Mesenchymal stem cell (in vitro differentiated cells and primary cell): ENCODE measurements at regions not wholly inside any gene's neighbourhood (a gene's known extent, or its start where the extent isn't known, plus 50 kb on each side); places are given as distances from the start of the nearest gene placed in this dataset.

Experiments used
- DNase-seq: peaks from one replicate; pipeline ENCODE4 v3.0.0-alpha.2; 2013
- H2AFZ ChIP-seq: one replicate; pipeline ENCODE4 v1.6.1; 2013; ENCODE audit warnings: low read depth, mild to moderate bottlenecking, control low read depth, inconsistent platforms, low read length, moderate library complexity
- H2AK5ac ChIP-seq: 2 replicates; pipeline ENCODE4 v1.6.1; 2013; ENCODE audit warnings: low read length, moderate library complexity, mild to moderate bottlenecking, inconsistent platforms; ENCODE audit not compliant: severe bottlenecking
- H2BK120ac ChIP-seq: one replicate; pipeline ENCODE4 v1.6.1; 2013; ENCODE audit warnings: low read depth, mild to moderate bottlenecking, inconsistent platforms, low read length, moderate library complexity
- H2BK12ac ChIP-seq, 2 experiments: one replicate each; pipeline ENCODE4 v1.6.1; 2013; ENCODE audit warnings: inconsistent platforms in 2 of 2, low read length in 2 of 2, mild to moderate bottlenecking in 2 of 2, moderate library complexity in 2 of 2, control low read depth in 1 of 2
- H2BK15ac ChIP-seq: one replicate; pipeline ENCODE4 v1.6.1; 2013; ENCODE audit warnings: mild to moderate bottlenecking, low read depth, inconsistent platforms; ENCODE audit not compliant: poor library complexity, severe bottlenecking
- H2BK5ac ChIP-seq: 2 replicates; pipeline ENCODE4 v1.6.1; 2013; ENCODE audit warnings: low read depth, mild to moderate bottlenecking, low read length, control low read depth, inconsistent platforms; ENCODE audit not compliant: poor library complexity, severe bottlenecking
- H3K14ac ChIP-seq, 2 experiments: one replicate each; pipeline ENCODE4 v1.6.1; 2013; ENCODE audit warnings: inconsistent platforms in 2 of 2, low read length in 2 of 2, control low read depth in 1 of 2, mild to moderate bottlenecking in 1 of 2, moderate library complexity in 1 of 2
- H3K18ac ChIP-seq, 2 experiments: one replicate each; pipeline ENCODE4 v1.6.1; 2013; ENCODE audit warnings: inconsistent platforms in 2 of 2, low read length in 2 of 2, control low read depth in 1 of 2, low read depth in 1 of 2, mild to moderate bottlenecking in 1 of 2
- H3K23ac ChIP-seq, 2 experiments: one replicate each; pipeline ENCODE4 v1.6.1; 2013; ENCODE audit warnings: inconsistent platforms in 2 of 2, low read length in 2 of 2, mild to moderate bottlenecking in 2 of 2, moderate library complexity in 2 of 2, control low read depth in 1 of 2
- H3K27ac ChIP-seq: 2 replicates; pipeline ENCODE4 v1.5.1; 2013; ENCODE audit warnings: mild to moderate bottlenecking, moderate library complexity, low read length, control low read depth, inconsistent platforms; ENCODE audit not compliant: poor library complexity, severe bottlenecking
- H3K27me3 ChIP-seq, 2 experiments: 2 replicates each; pipeline versions ENCODE4 v1.6.1 to v1.7.0; 2013; ENCODE audit warnings: low read length in 2 of 2, mild to moderate bottlenecking in 2 of 2, moderate library complexity in 2 of 2, control low read depth in 1 of 2, inconsistent platforms in 1 of 2; ENCODE audit not compliant: control insufficient read depth in 1 of 2, insufficient read depth in 1 of 2
- H3K36me3 ChIP-seq, 2 experiments: 2 replicates each; pipeline versions ENCODE4 v1.6.1 to v1.7.0; 2013; ENCODE audit warnings: low read length in 2 of 2, control low read depth in 1 of 2, inconsistent platforms in 1 of 2, low read depth in 1 of 2, mild to moderate bottlenecking in 1 of 2; ENCODE audit not compliant: insufficient read depth in 2 of 2, control insufficient read depth in 1 of 2
- H3K4ac ChIP-seq, 2 experiments: one replicate each; pipeline ENCODE4 v1.6.1; 2013; ENCODE audit warnings: inconsistent platforms in 2 of 2, low read length in 2 of 2, mild to moderate bottlenecking in 2 of 2, moderate library complexity in 2 of 2, control low read depth in 1 of 2, low read depth in 1 of 2
- H3K4me1 ChIP-seq: 2 replicates; pipeline ENCODE4 v1.6.1; 2013; ENCODE audit warnings: low read depth, low read length, control low read depth; ENCODE audit not compliant: control insufficient read depth, insufficient read depth
- H3K4me2 ChIP-seq: 2 replicates; pipeline ENCODE4 v1.6.1; 2013; ENCODE audit warnings: low read length, mild to moderate bottlenecking, inconsistent platforms; ENCODE audit not compliant: poor library complexity, severe bottlenecking
- H3K4me3 ChIP-seq, 2 experiments: 2 replicates each; pipeline versions ENCODE4 v1.5.1 to v1.7.0; 2013; ENCODE audit warnings: low read length in 2 of 2, mild to moderate bottlenecking in 2 of 2, control low read depth in 1 of 2, low read depth in 1 of 2; ENCODE audit not compliant: insufficient read depth in 1 of 2
- H3K79me1 ChIP-seq: replicated peaks from 2 replicates; pipeline ENCODE4 v1.6.1; 2013; ENCODE audit warnings: mild to moderate bottlenecking, control low read depth, low read length, inconsistent platforms; ENCODE audit not compliant: poor library complexity, severe bottlenecking
- H3K9ac ChIP-seq: 2 replicates; pipeline ENCODE4 v1.7.0; 2013; ENCODE audit warnings: mild to moderate bottlenecking, low read length, moderate library complexity
- H3K9me3 ChIP-seq: 2 replicates; pipeline ENCODE4 v1.7.0; 2013; ENCODE audit warnings: mild to moderate bottlenecking, low read length; ENCODE audit not compliant: control insufficient read depth
- H4K8ac ChIP-seq: one replicate; pipeline ENCODE4 v1.6.1; 2013; ENCODE audit warnings: inconsistent platforms, mild to moderate bottlenecking, low read length, moderate library complexity
- H4K91ac ChIP-seq: one replicate; pipeline ENCODE4 v1.6.1; 2013; ENCODE audit warnings: mild to moderate bottlenecking, low read length, inconsistent platforms
- WGBS: methylation state at CpG from one replicate; pipeline ENCODE4 v1.1.7; 2013; ENCODE audit warnings: mixed read lengths; 5-methylcytosine and 5-hydroxymethylcytosine counted together

GRCh38 chr11:19345519-19345847 is 104.7 kb upstream of the E2F8 start:
- Histone ChIP-seq H3K27ac (no peak overlapping the region), H3K79me1 (no peaks in the 10 kb centered on the region), H3K9me3 (no peaks in the 10 kb centered on the region), H3K27me3 (peaks cover 40 to 93% of the 10 kb centered on the region in 2 experiments), H4K91ac (peak overlapping the region; percentile 31), H2AFZ (no peak overlapping the region), H3K4me2 (no peak overlapping the region), H4K8ac (no peak overlapping the region), H3K4me3 (peak overlapping the region in 1 of 2 experiments; percentile 96), H3K36me3 (peaks cover 0 to 4% of the 10 kb centered on the region in 2 experiments), H3K4ac (no peak overlapping the region), H3K4me1 (peaks cover 14% of the 10 kb centered on the region), H3K9ac (peak overlapping the region; percentile 81), H2BK15ac (no peak overlapping the region), H2BK5ac (no peak overlapping the region), H2AK5ac (no peak overlapping the region), H3K18ac (no peak overlapping the region), H3K23ac (no peak overlapping the region), H3K14ac (no peak overlapping the region), H2BK12ac (no peak overlapping the region), H2BK120ac (no peak overlapping the region)
- 3% methylated on average over 30 of the region's 30 CpGs for WGBS
- no peak for DNase-seq

GRCh38 chr11:19344661-19345518 is 104.1 kb upstream of the E2F8 start:
- Histone ChIP-seq H2AK5ac (no peak overlapping the region), H3K4me1 (peaks cover 14% of the 10 kb centered on the region), H2AFZ (no peak overlapping the region), H2BK12ac (no peak overlapping the region), H3K4me2 (no peak overlapping the region), H3K9me3 (no peaks in the 10 kb centered on the region), H3K27me3 (peaks cover 46 to 87% of the 10 kb centered on the region in 2 experiments), H3K9ac (peak overlapping the region; percentile 81), H3K4me3 (peak overlapping the region in 1 of 2 experiments; percentile 96), H2BK15ac (no peak overlapping the region), H4K8ac (no peak overlapping the region), H2BK120ac (no peak overlapping the region), H3K36me3 (no peaks in the 10 kb centered on the region), H3K4ac (no peak overlapping the region), H3K79me1 (no peaks in the 10 kb centered on the region), H3K18ac (no peak overlapping the region), H4K91ac (no peak overlapping the region), H3K23ac (no peak overlapping the region), H3K14ac (no peak overlapping the region), H2BK5ac (no peak overlapping the region), H3K27ac (no peak overlapping the region)
- DNase-seq: peak; percentile 27
- WGBS: 16% methylated on average over 43 of the region's 44 CpGs

GRCh38 chr11:19342036-19342435 is 101.3 kb upstream of the E2F8 start:
- no peak overlapping the region for H3K4me3 ChIP-seq
- no peak overlapping the region for H3K14ac ChIP-seq
- H3K9me3 ChIP-seq: no peaks in the 10 kb centered on the region
- DNase-seq: no peak
- H3K18ac ChIP-seq: no peak overlapping the region
- no peak overlapping the region for H2BK120ac ChIP-seq
- no peak overlapping the region for H2AK5ac ChIP-seq
- no peak overlapping the region for H3K4me2 ChIP-seq
- H2BK15ac ChIP-seq: no peak overlapping the region
- no peak overlapping the region for H3K23ac ChIP-seq
- no peak overlapping the region for H2AFZ ChIP-seq
- H2BK5ac ChIP-seq: no peak overlapping the region
- H3K79me1 ChIP-seq: no peaks in the 10 kb centered on the region
- H3K36me3 ChIP-seq: no peaks in the 10 kb centered on the region
- H3K4me1 ChIP-seq: peaks cover 14% of the 10 kb centered on the region
- H2BK12ac ChIP-seq: no peak overlapping the region
- H3K9ac ChIP-seq: no peak overlapping the region
- 89% methylated on average over 1 of the region's 1 CpG for WGBS
- no peak overlapping the region for H3K4ac ChIP-seq
- H4K91ac ChIP-seq: no peak overlapping the region
- no peak overlapping the region for H4K8ac ChIP-seq
- peaks cover 66 to 76% of the 10 kb centered on the region in 2 experiments for H3K27me3 ChIP-seq
- no peak overlapping the region for H3K27ac ChIP-seq

- no peak overlapping the region for H3K4me3 ChIP-seq
- H3K14ac ChIP-seq: no peak overlapping the region
- H4K91ac ChIP-seq: no peak overlapping the region
- no peak overlapping the region for H4K8ac ChIP-seq
- WGBS: 72% methylated on average over 2 of the region's 3 CpGs
- no peak overlapping the region for H2BK15ac ChIP-seq
- H3K79me1 ChIP-seq: no peaks in the 10 kb centered on the region
- no peaks in the 10 kb centered on the region for H3K4me1 ChIP-seq
- H3K36me3 ChIP-seq: no peaks in the 10 kb centered on the region
- H3K18ac ChIP-seq: no peak overlapping the region
- H3K9me3 ChIP-seq: no peaks in the 10 kb centered on the region
- H3K4ac ChIP-seq: no peak overlapping the region
- H2BK5ac ChIP-seq: no peak overlapping the region
- H2AFZ ChIP-seq: no peak overlapping the region
- no peak overlapping the region for H3K9ac ChIP-seq
- no peak overlapping the region for H3K4me2 ChIP-seq
- no peak overlapping the region for H2BK120ac ChIP-seq
- peaks cover 59% of the 10 kb centered on the region in 2 experiments for H3K27me3 ChIP-seq
- H3K23ac ChIP-seq: no peak overlapping the region
- no peak overlapping the region for H2AK5ac ChIP-seq
- H2BK12ac ChIP-seq: no peak overlapping the region
- DNase-seq: no peak
- no peak overlapping the region for H3K27ac ChIP-seq
Measured at GRCh38 chr11:19338375-19338774, 97.6 kb upstream of the E2F8 start.
